HCT116 (cell line): ENCODE measurements at regions not wholly inside any gene's neighbourhood (a gene's known extent, or its start where the extent isn't known, plus 50 kb on each side); places are given as distances from the start of the nearest gene placed in this dataset.

Source experiments
- ATAC-seq: fragments of 200-7000 bp; cut with Tn5 transposase; 2 replicates; pipeline ENCODE4 v1.9.1; 2020; ENCODE audit warnings: mild to moderate bottlenecking, moderate library complexity
- BruUV-seq: library from RNA; stranded (reverse); fragments of 400-500 nt; replicated peaks from 2 replicates; lab custom pipeline; 2021; lab: Mats Ljungman, UMichigan
- CTCF ChIA-PET: fragments of 300-600 bp; sonication (Branson Sonifier 250); formaldehyde crosslinking; loops from one replicate; lab custom pipeline; 2021; ENCODE audit warnings: antibody characterized with exemption; lab: Charles Lee
- POLR2A ChIA-PET: fragments of 300-600, 350-600 bp; sonication (Branson Sonifier 250); formaldehyde crosslinking; loops from one replicate; lab custom pipeline; 2021; ENCODE audit warnings: antibody characterized with exemption; lab: Charles Lee
- RAD21 ChIA-PET, 2 experiments: fragments of 300-600 bp; sonication (Branson Sonifier 250); formaldehyde crosslinking; loops; one replicate each; lab custom pipeline; 2023; ENCODE audit warnings: low total read pairs in 2 of 2; ENCODE audit not compliant: uncharacterized antibody in 2 of 2, unreplicated experiment in 2 of 2, low non-redundant PET in 1 of 2; lab: Charles Lee
- DNase-seq: peaks from one replicate; pipeline ENCODE4 v3.0.0-alpha.2; 2010; ENCODE audit warnings: low read depth, low spot score
- H2AFZ ChIP-seq: fragments of 200-600 bp; shearing (Covaris generic), sonication (generic); 2 replicates; pipeline ENCODE4 v1.6.1; 2017; ENCODE audit warnings: low read depth, mixed run types, mixed read lengths, antibody characterized with exemption, low read length; ENCODE audit not compliant: poor library complexity, severe bottlenecking
- H3K27ac ChIP-seq: 2 replicates; pipeline ENCODE4 v1.5.1; 2012; ENCODE audit warnings: low read depth, low read length
- H3K27me3 ChIP-seq: fragments of 200-600 bp; sonication (generic); 2 replicates; pipeline ENCODE4 v1.6.1; 2016; ENCODE audit warnings: mixed run types, low read length, mixed read lengths; ENCODE audit not compliant: insufficient read depth
- H3K36me3 ChIP-seq, 2 experiments: fragments of 200-500 bp in 1 of 2; fragments of 200-600 bp in 1 of 2; sonication (Bioruptor generic) in 1 of 2; sonication (generic) in 1 of 2; 2 replicates each; pipeline versions ENCODE4 v1.5.1 to v1.6.1; 2014 to 2016; ENCODE audit warnings: low read length in 2 of 2, inconsistent platforms in 1 of 2, mixed read lengths in 1 of 2, mixed run types in 1 of 2; ENCODE audit not compliant: insufficient read depth in 2 of 2, control insufficient read depth in 1 of 2
- H3K4me1 ChIP-seq, 2 experiments: fragments of 200-600 bp in 1 of 2; sonication (generic) in 1 of 2; 2 replicates each; pipeline versions ENCODE4 v1.5.1 to v1.6.1; 2012 to 2017; ENCODE audit warnings: low read length in 2 of 2, inconsistent platforms in 1 of 2, mild to moderate bottlenecking in 1 of 2, mixed read lengths in 1 of 2, mixed run types in 1 of 2, moderate library complexity in 1 of 2; ENCODE audit not compliant: insufficient read depth in 2 of 2, control insufficient read depth in 1 of 2
- H3K4me2 ChIP-seq: fragments of 200-600 bp; sonication (generic); 2 replicates; pipeline ENCODE4 v1.6.1; 2017; ENCODE audit warnings: mixed run types, low read length, mixed read lengths
- H3K4me3 ChIP-seq, 2 experiments: fragments of 200-600 bp in 1 of 2; sonication (generic) in 1 of 2; replicated peaks in 1 of 2; 2 replicates each; pipeline ENCODE4 v1.5.1; 2011 to 2016; ENCODE audit warnings: low read length in 2 of 2, control low read depth in 1 of 2, low read depth in 1 of 2, mild to moderate bottlenecking in 1 of 2, mixed read lengths in 1 of 2, mixed run types in 1 of 2
- H3K79me2 ChIP-seq: fragments of 200-600 bp; sonication (generic); 2 replicates; pipeline ENCODE4 v1.6.1; 2017; ENCODE audit warnings: mild to moderate bottlenecking, mixed run types, low read length, moderate library complexity, mixed read lengths; ENCODE audit not compliant: insufficient read depth
- H3K9ac ChIP-seq: fragments of 200-600 bp; sonication (generic); 2 replicates; pipeline ENCODE4 v1.6.1; 2016; ENCODE audit warnings: low read length, mixed read lengths
- H3K9me2 ChIP-seq: fragments of 200-600 bp; sonication (generic), shearing (Covaris generic); 2 replicates; pipeline ENCODE4 v1.6.1; 2017; ENCODE audit warnings: mixed run types, mild to moderate bottlenecking, moderate library complexity; ENCODE audit not compliant: insufficient read depth
- H3K9me3 ChIP-seq, 2 experiments: fragments of 200-500 bp in 1 of 2; fragments of 200-600 bp in 1 of 2; sonication (Bioruptor generic) in 1 of 2; sonication (generic) in 1 of 2; 2 replicates each; pipeline ENCODE4 v1.6.1; 2014 to 2017; ENCODE audit warnings: low read length in 2 of 2, mixed read lengths in 2 of 2, inconsistent platforms in 1 of 2, low read depth in 1 of 2, mild to moderate bottlenecking in 1 of 2, mixed run types in 1 of 2, moderate library complexity in 1 of 2; ENCODE audit not compliant: control insufficient read depth in 1 of 2, insufficient read depth in 1 of 2
- H4K20me1 ChIP-seq: fragments of 200-600 bp; sonication (generic), shearing (Covaris generic); 2 replicates; pipeline ENCODE4 v1.6.1; 2017; ENCODE audit warnings: mixed run types, mild to moderate bottlenecking, moderate library complexity; ENCODE audit not compliant: insufficient read depth
- EZH2 ChIP-seq: fragments of 200-600 bp; sonication (generic); IDR thresholded peaks from 2 replicates; pipeline ENCODE4 v1.6.1; 2017; ENCODE audit warnings: antibody characterized with exemption, mixed run types
- FOSL1 ChIP-seq: IDR thresholded peaks from 2 replicates; pipeline ENCODE4 v1.6.1; 2012; ENCODE audit warnings: low read depth
- POLR2A ChIP-seq: IDR thresholded peaks from 2 replicates; pipeline ENCODE4 v1.7.0; 2011; ENCODE audit warnings: borderline replicate concordance; ENCODE audit not compliant: insufficient read depth, insufficient read length; ENCODE audit errors: extremely low read depth
- RAD21 ChIP-seq: IDR thresholded peaks from 2 replicates; pipeline ENCODE4 v1.6.1; 2012; ENCODE audit warnings: low read depth, mild to moderate bottlenecking
- SIN3A ChIP-seq: IDR thresholded peaks from 2 replicates; pipeline ENCODE4 v1.6.1; 2012; ENCODE audit warnings: low read depth
- SRF ChIP-seq: IDR thresholded peaks from 2 replicates; pipeline ENCODE4 v1.6.1; 2012; ENCODE audit warnings: low read depth
- TCF7L2 ChIP-seq: IDR thresholded peaks from 2 replicates; pipeline ENCODE4 v1.7.0; 2011; ENCODE audit warnings: borderline replicate concordance, inconsistent platforms; ENCODE audit not compliant: insufficient read depth, insufficient read length; ENCODE audit errors: extremely low read depth
- YY1 ChIP-seq: IDR thresholded peaks from 2 replicates; pipeline ENCODE4 v1.6.1; 2011; ENCODE audit warnings: low read length, low read depth, moderate library complexity, mild to moderate bottlenecking; ENCODE audit not compliant: insufficient replicate concordance; ENCODE audit errors: extremely low read depth
- intact Hi-C: fragments of 100-400 bp; cut with micrococcal nuclease; formaldehyde crosslinking; loops from 2 replicates; pipeline ENCODE4 v1.10.0; 2022
- TF ChIP-seq, protein P1 (sequence below), 3 experiments: fragments of 200-600 bp in 1 of 3; sonication (generic) in 1 of 3; IDR thresholded peaks in 2 of 3; conservative IDR thresholded peaks in 1 of 3; 2 replicates each; pipeline ENCODE4 v1.5.1; 2012 to 2017; ENCODE audit warnings: low read depth in 2 of 3, low read length in 2 of 3, antibody characterized with exemption in 1 of 3, borderline replicate concordance in 1 of 3, control low read depth in 1 of 3, mild to moderate bottlenecking in 1 of 3, mixed read lengths in 1 of 3, mixed run types in 1 of 3, moderate library complexity in 1 of 3; ENCODE audit not compliant: insufficient read depth in 1 of 3
- TF ChIP-seq, protein P2 (sequence below): IDR thresholded peaks from 2 replicates; pipeline ENCODE4 v1.6.1; 2011; ENCODE audit warnings: mild to moderate bottlenecking, low read length, moderate library complexity; ENCODE audit not compliant: insufficient replicate concordance; ENCODE audit errors: extremely low read depth

DNA sequence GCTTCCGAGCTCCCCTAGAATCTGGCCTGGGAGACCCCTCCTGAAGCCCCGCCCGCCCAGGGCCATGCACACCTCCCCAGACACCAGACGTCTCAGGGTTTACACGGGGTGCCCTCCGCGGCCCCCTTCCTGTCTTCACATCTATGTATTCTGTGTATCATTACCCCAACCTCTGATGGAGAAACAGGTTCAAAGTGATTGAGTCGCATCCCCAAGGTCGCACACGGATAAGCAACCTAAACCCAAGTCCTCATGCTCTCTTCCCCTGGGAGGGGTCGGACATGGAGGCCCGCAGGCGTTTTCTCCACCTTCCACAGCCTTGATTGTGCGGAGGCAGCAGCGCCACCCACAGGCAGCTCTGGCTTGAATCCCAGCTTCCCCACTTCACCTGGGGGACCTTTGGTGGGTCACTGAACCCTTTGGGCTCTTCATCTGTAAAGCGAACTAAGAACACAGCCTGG, 237.3 kb downstream of the BCL11B start:
- CTCF ChIA-PET = no interaction called here
- H3K9me2 ChIP-seq = no peaks in the 10 kb centered on the region
- H3K79me2 ChIP-seq = no peaks in the 10 kb centered on the region
- DNase-seq = no peak
- no peak overlapping the region for H3K4me2 ChIP-seq
- no peak for ATAC-seq
- intact Hi-C loops = loop anchor here (5.0 kb wide), 1 partner anchor 238 kb away; the partner anchor contains the start of gene BCL11B
- POLR2A ChIA-PET = no interaction called here
- no peak overlapping the region for H2AFZ ChIP-seq
- no peak overlapping the region for H3K27ac ChIP-seq
- RAD21 ChIA-PET = no interaction called here
- TF ChIP-seq RAD21 = 0 out of 2 replicates have a peak, but pooled peaks have one; percentile 8
- TF ChIP-seq FOSL1 = no peak
- TF ChIP-seq, protein P1, sequence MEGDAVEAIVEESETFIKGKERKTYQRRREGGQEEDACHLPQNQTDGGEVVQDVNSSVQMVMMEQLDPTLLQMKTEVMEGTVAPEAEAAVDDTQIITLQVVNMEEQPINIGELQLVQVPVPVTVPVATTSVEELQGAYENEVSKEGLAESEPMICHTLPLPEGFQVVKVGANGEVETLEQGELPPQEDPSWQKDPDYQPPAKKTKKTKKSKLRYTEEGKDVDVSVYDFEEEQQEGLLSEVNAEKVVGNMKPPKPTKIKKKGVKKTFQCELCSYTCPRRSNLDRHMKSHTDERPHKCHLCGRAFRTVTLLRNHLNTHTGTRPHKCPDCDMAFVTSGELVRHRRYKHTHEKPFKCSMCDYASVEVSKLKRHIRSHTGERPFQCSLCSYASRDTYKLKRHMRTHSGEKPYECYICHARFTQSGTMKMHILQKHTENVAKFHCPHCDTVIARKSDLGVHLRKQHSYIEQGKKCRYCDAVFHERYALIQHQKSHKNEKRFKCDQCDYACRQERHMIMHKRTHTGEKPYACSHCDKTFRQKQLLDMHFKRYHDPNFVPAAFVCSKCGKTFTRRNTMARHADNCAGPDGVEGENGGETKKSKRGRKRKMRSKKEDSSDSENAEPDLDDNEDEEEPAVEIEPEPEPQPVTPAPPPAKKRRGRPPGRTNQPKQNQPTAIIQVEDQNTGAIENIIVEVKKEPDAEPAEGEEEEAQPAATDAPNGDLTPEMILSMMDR (IDR thresholded peaks at IDR 0.05 in 2 of 3, conservative IDR thresholded peaks at IDR 0.05 in 1 of 3; ENCODE audit: borderline replicate concordance in 1 of 3, insufficient read depth in 1 of 3, low read depth in 2 of 3, low read length in 2 of 3) = peak in 2 of 3 experiments; percentile 44 to 51; a peak in 3 of 6 replicates
- TF ChIP-seq EZH2 = no peak
- H3K4me3 ChIP-seq = no peak overlapping the region
- BruUV-seq = no TSS peak
- H3K4me1 ChIP-seq = peaks cover 10 to 13% of the 10 kb centered on the region in 2 experiments
- H4K20me1 ChIP-seq = no peaks in the 10 kb centered on the region
- no peaks in the 10 kb centered on the region for H3K36me3 ChIP-seq
- no peaks in the 10 kb centered on the region for H3K27me3 ChIP-seq
- no peak overlapping the region for H3K9ac ChIP-seq
- H3K9me3 ChIP-seq = no peaks in the 10 kb centered on the region

DNA sequence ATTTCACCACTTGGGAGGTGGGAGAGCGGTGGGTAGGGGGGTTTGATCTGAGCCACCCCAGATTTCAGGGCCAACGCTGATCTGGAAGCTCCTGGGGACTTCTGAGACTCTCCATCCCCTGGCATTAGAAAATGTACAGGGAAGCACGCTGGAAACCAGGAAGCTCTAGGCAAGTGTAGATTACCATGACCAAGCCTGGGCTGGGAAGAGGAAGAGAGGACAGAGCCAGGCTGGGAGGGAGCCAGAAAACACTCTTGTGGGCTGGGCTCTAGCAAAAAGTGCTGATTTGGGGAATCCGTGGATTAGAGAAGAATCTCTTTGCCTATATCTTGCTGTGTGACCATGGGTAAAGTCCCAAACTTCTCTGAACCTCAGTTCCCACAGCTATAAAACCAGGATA, 236.7 kb downstream of the BCL11B start:
- H2AFZ ChIP-seq = peak overlapping the region; percentile 81
- RAD21 ChIA-PET = interaction anchor here in 1 of 2 experiments (0.6 kb wide), 1 partner anchor 130 kb away, joined by 3 read pairs; no protein-coding TSS in a partner anchor
- no peak for TF ChIP-seq SRF
- TF ChIP-seq YY1 = no peak
- TF ChIP-seq TCF7L2 = no peak
- TF ChIP-seq SIN3A = no peak
- TF ChIP-seq, protein P1 (IDR thresholded peaks at IDR 0.05 in 2 of 3, conservative IDR thresholded peaks at IDR 0.05 in 1 of 3; ENCODE audit: borderline replicate concordance in 1 of 3, insufficient read depth in 1 of 3, low read depth in 2 of 3, low read length in 2 of 3) = no peak
- TF ChIP-seq POLR2A = no peak
- TF ChIP-seq, protein P2, sequence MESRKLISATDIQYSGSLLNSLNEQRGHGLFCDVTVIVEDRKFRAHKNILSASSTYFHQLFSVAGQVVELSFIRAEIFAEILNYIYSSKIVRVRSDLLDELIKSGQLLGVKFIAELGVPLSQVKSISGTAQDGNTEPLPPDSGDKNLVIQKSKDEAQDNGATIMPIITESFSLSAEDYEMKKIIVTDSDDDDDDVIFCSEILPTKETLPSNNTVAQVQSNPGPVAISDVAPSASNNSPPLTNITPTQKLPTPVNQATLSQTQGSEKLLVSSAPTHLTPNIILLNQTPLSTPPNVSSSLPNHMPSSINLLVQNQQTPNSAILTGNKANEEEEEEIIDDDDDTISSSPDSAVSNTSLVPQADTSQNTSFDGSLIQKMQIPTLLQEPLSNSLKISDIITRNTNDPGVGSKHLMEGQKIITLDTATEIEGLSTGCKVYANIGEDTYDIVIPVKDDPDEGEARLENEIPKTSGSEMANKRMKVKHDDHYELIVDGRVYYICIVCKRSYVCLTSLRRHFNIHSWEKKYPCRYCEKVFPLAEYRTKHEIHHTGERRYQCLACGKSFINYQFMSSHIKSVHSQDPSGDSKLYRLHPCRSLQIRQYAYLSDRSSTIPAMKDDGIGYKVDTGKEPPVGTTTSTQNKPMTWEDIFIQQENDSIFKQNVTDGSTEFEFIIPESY = no peak

More for the DNA sequence above, 236.7 kb downstream of the BCL11B start:
- Histone ChIP-seq H3K4me1 (peaks cover 10 to 13% of the 10 kb centered on the region in 2 experiments), H3K9me3 (no peaks in the 10 kb centered on the region), H3K4me2 (peak overlapping the region; percentile 61), H3K9ac (no peak overlapping the region; the same call in 1 of the 2 replicates), H3K27me3 (no peaks in the 10 kb centered on the region), H3K4me3 (no peak overlapping the region), H3K36me3 (no peaks in the 10 kb centered on the region), H3K9me2 (no peaks in the 10 kb centered on the region), H3K79me2 (no peaks in the 10 kb centered on the region), H4K20me1 (no peaks in the 10 kb centered on the region), H3K27ac (no peak overlapping the region)
- ChIA-PET POLR2A (no interaction called here), CTCF (no interaction called here)
- ATAC-seq (no peak), DNase-seq (no peak)
- no TSS peak for BruUV-seq
- intact Hi-C loops = loop anchor here (5.0 kb wide), 1 partner anchor 237 kb away; the partner anchor contains the start of gene BCL11B
